Thyroid gland (tissue), 4 donors: ENCODE measurements at regions not wholly inside any gene's neighbourhood (a gene's known extent, or its start where the extent isn't known, plus 50 kb on each side); places are given as distances from the start of the nearest gene placed in this dataset.

Experiments
- DNase-seq, 2 donors: peaks; one replicate each; pipeline ENCODE4 v3.0.0-alpha.2; 2019
- H3K27ac ChIP-seq, 3 donors: fragments of 200-600 bp; sonication (generic); 1 replicate in 2 of 3; 2 replicates in 1 of 3; pipeline ENCODE4 v1.5.1; 2016 to 2019; ENCODE audit warnings: mild to moderate bottlenecking in 1 of 3, moderate library complexity in 1 of 3
- H3K27me3 ChIP-seq: fragments of 200-600 bp; sonication (generic); one replicate; pipeline ENCODE4 v1.5.1; 2019
- H3K36me3 ChIP-seq, 2 donors: fragments of 200-600 bp; sonication (generic); one replicate each; pipeline ENCODE4 v1.5.1; 2016 to 2019
- H3K4me1 ChIP-seq, 2 donors: fragments of 200-600 bp; sonication (generic); one replicate each; pipeline ENCODE4 v1.5.1; 2017 to 2019
- H3K4me3 ChIP-seq, 3 donors: fragments of 200-600 bp; sonication (generic); replicated peaks in 1 of 3; 1 replicate in 2 of 3; 2 replicates in 1 of 3; pipeline ENCODE4 v1.5.1; 2016; ENCODE audit warnings: mild to moderate bottlenecking in 1 of 3
- H3K9me3 ChIP-seq: fragments of 200-600 bp; sonication (generic); one replicate; pipeline ENCODE4 v1.5.1; 2017
- CTCF ChIP-seq, 6 experiments: fragments of 200-600 bp in 3 of 6; fragments of 450-650 bp in 3 of 6; sonication (generic) in 3 of 6; IDR thresholded peaks; one replicate each; pipeline ENCODE4 v1.5.1; 2016 to 2019; ENCODE audit warnings: antibody characterized with exemption in 6 of 6, mild to moderate bottlenecking in 2 of 6, inconsistent platforms in 1 of 6, moderate library complexity in 1 of 6
- POLR2A ChIP-seq, 2 donors: fragments of 450-650 bp; IDR thresholded peaks; one replicate each; pipeline ENCODE4 v1.6.1; 2017; ENCODE audit warnings: antibody characterized with exemption in 2 of 2, mild to moderate bottlenecking in 2 of 2, moderate library complexity in 1 of 2
- WGBS, 2 donors: methylation state at CpG; one replicate each; pipeline ENCODE4 v1.1.5; 2017; 5-methylcytosine and 5-hydroxymethylcytosine counted together
- intact Hi-C: fragments of 100-400 bp; cut with DNase I; formaldehyde crosslinking; loops from one replicate; pipeline ENCODE4 v1.15.1; 2023

DNA sequence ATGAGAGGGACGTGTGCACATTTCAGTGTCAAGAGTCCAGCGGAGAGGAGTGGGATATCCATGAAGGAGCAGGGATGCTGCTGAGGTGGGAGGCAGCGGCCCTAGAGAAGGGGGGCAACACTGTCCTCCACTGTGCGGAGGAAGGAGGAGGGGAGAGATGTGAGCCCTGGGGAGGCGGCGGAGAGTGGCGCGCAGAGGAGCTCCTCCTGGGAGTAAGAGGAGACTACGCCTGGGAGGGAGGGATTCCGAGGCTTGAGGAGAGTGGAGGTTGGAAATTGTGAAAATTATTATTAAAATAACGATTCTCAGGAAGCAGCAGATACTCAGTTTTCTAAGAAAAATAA, 142.7 kb downstream of the CEP57L1 start:
- WGBS, 2 donors: 88 to 90% methylated on average over 11 of the region's 11 CpGs
- no peak overlapping the region for H3K27ac ChIP-seq
- DNase-seq: no peak
- no peaks in the 10 kb centered on the region for H3K9me3 ChIP-seq
- H3K4me3 ChIP-seq: no peak overlapping the region
- H3K4me1 ChIP-seq: peaks cover 21 to 22% of the 10 kb centered on the region in 2 donors
- H3K27me3 ChIP-seq: no peaks in the 10 kb centered on the region
- no peak for TF ChIP-seq POLR2A (IDR thresholded peaks at IDR 0.05)
- TF ChIP-seq CTCF (IDR thresholded peaks at IDR 0.05): no peak
- no peaks in the 10 kb centered on the region for H3K36me3 ChIP-seq
- intact Hi-C loops: no loop called here

GRCh38 chr6:109237077-109237985, 142.0 kb downstream of the CEP57L1 start:
- WGBS, 2 donors: 79 to 83% methylated on average over 12 of the region's 12 CpGs
- H3K9me3 ChIP-seq: no peaks in the 10 kb centered on the region
- intact Hi-C loops: no loop called here
- H3K4me1 ChIP-seq: peaks cover 21 to 22% of the 10 kb centered on the region in 2 donors
- no peaks in the 10 kb centered on the region for H3K27me3 ChIP-seq
- no peak for DNase-seq
- H3K27ac ChIP-seq: no peak overlapping the region
- TF ChIP-seq CTCF (IDR thresholded peaks at IDR 0.05) (no peak), POLR2A (IDR thresholded peaks at IDR 0.05) (no peak)
- no peaks in the 10 kb centered on the region for H3K36me3 ChIP-seq
- H3K4me3 ChIP-seq: no peak overlapping the region

DNA sequence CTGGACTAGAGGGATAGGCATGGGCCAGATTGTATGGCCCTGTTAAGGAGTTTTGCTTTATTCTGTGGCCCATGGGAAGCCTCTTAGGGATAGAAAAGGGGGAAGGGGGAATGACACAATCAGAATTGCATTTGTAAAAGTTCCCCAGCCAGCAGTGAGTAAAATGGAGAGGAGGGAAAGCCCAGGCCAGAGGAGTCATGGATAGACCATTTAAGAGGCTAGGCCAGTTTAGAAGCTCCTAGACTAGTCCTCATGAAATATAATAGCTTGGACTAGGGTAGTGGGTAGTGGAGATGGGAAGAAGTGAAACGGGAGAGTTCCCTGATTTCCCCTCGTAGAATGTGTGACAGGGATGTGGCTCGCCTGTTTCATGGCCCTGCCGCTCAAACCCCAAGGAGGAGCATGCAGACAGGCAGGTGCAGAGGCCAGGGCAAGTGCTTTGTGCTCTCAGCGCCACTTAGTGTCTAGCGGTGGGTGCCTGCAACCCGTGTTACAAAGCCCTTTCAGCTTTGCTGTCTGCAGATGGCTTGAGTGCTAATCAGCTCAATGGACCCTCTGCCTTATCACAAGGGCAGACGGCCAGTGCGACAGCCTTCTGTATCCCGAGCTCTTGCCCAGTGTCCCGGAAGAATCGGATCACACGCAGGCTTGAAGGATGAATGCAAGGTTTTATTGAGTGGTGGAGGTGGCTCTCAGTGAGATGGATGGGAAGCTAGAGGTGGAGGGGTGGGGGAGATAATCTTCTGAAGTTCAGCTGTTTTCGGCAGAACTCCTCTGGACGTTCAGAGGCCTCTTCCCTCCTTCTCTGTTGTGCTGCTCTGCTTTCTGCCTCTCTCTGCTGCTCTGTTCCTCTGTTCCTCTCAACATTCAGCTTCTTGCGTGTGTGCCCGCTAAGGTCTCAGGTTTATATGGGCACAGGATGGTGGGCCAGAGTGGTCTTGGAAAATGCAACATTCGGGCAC, 141.1 kb downstream of the CEP57L1 start:
- WGBS, 2 donors: 75 to 80% methylated on average over 18 of the region's 18 CpGs
- intact Hi-C loops: no loop called here

GRCh38 chr6:109235481-109236038, 140.3 kb downstream of the CEP57L1 start:
- no peak for DNase-seq
- 90 to 93% methylated on average over 3 of the region's 3 CpGs for WGBS, 2 donors
- Histone ChIP-seq H3K4me3 (no peak overlapping the region), H3K27ac (no peak overlapping the region), H3K36me3 (no peaks in the 10 kb centered on the region), H3K4me1 (peaks cover 14 to 15% of the 10 kb centered on the region in 2 donors), H3K9me3 (no peaks in the 10 kb centered on the region), H3K27me3 (no peaks in the 10 kb centered on the region)
- TF ChIP-seq CTCF (IDR thresholded peaks at IDR 0.05) (no peak), POLR2A (IDR thresholded peaks at IDR 0.05) (no peak)
- intact Hi-C loops: no loop called here

More for the DNA sequence above, 141.1 kb downstream of the CEP57L1 start:
- Histone ChIP-seq H3K9me3 (no peaks in the 10 kb centered on the region), H3K36me3 (no peaks in the 10 kb centered on the region), H3K27ac (no peak overlapping the region), H3K4me1 (peaks cover 14 to 17% of the 10 kb centered on the region in 2 donors), H3K27me3 (no peaks in the 10 kb centered on the region), H3K4me3 (no peak overlapping the region)
- no peak for DNase-seq
- TF ChIP-seq POLR2A (IDR thresholded peaks at IDR 0.05): no peak
- no peak for TF ChIP-seq CTCF (IDR thresholded peaks at IDR 0.05)
